Tibial artery (tissue), 4 donors: ENCODE measurements at regions not wholly inside any gene's neighbourhood (a gene's known extent, or its start where the extent isn't known, plus 50 kb on each side); places are given as distances from the start of the nearest gene placed in this dataset.

ENCODE experiments used
- DNase-seq, 2 donors: peaks; one replicate each; pipeline ENCODE4 v3.0.0-alpha.2; 2019
- H3K27ac ChIP-seq, 2 donors: fragments of 200-600 bp; sonication (generic) in 1 of 2; 1 replicate in 1 of 2; 2 replicates in 1 of 2; pipeline ENCODE4 v1.5.1; 2018 to 2019; ENCODE audit warnings: mild to moderate bottlenecking in 1 of 2
- H3K27me3 ChIP-seq, 2 donors: fragments of 200-600 bp; sonication (generic) in 1 of 2; one replicate each; pipeline versions ENCODE4 v1.5.1 to v1.6.0; 2016 to 2019
- H3K36me3 ChIP-seq, 3 donors: fragments of 200-600 bp; sonication (generic) in 2 of 3; one replicate each; pipeline ENCODE4 v1.5.1; 2016 to 2019; ENCODE audit warnings: mild to moderate bottlenecking in 2 of 3
- H3K4me1 ChIP-seq, 4 donors: fragments of 200-600 bp; sonication (generic) in 2 of 4; 1 replicate in 3 of 4; 2 replicates in 1 of 4; pipeline ENCODE4 v1.5.1; 2016 to 2019
- H3K4me3 ChIP-seq, 2 donors: fragments of 200-600 bp; sonication (generic) in 1 of 2; 1 replicate in 1 of 2; 2 replicates in 1 of 2; pipeline ENCODE4 v1.5.1; 2018 to 2019; ENCODE audit warnings: mild to moderate bottlenecking in 2 of 2
- H3K9me3 ChIP-seq, 3 donors: fragments of 200-600 bp; sonication (generic) in 1 of 3; one replicate each; pipeline ENCODE4 v1.5.1; 2016 to 2019
- CTCF ChIP-seq, 2 experiments: fragments of 200-600 bp in 1 of 2; fragments of 450-650 bp in 1 of 2; IDR thresholded peaks; one replicate each; pipeline ENCODE4 v1.5.1; 2017 to 2019; ENCODE audit warnings: antibody characterized with exemption in 2 of 2, mild to moderate bottlenecking in 1 of 2, moderate library complexity in 1 of 2
- intact Hi-C: fragments of 100-400 bp; cut with DNase I; formaldehyde crosslinking; loops from one replicate; pipeline ENCODE4 v1.15.0; 2023; ENCODE audit warnings: low total_unique reads

- intact Hi-C loops = no loop called here
These were observed 68.1 kb upstream of the RBMS1 start for GRCh38 chr2:160561551-160562295.

GRCh38 chr2:160562730-160563129 lies 69.1 kb upstream of the RBMS1 start:
- Histone ChIP-seq H3K27ac (no peak overlapping the region), H3K4me1 (peaks cover 0 to 19% (median 1%) of the 10 kb centered on the region in 4 donors), H3K27me3 (no peaks in the 10 kb centered on the region), H3K4me3 (no peak overlapping the region), H3K9me3 (no peaks in the 10 kb centered on the region), H3K36me3 (no peaks in the 10 kb centered on the region)
- TF ChIP-seq CTCF (IDR thresholded peaks at IDR 0.05) = no peak
- DNase-seq = no peak
- intact Hi-C loops = no loop called here

More at GRCh38 chr2:160561551-160562295, 68.1 kb upstream of the RBMS1 start:
- Histone ChIP-seq H3K27me3 (no peaks in the 10 kb centered on the region), H3K9me3 (no peaks in the 10 kb centered on the region), H3K4me3 (no peak overlapping the region), H3K36me3 (no peaks in the 10 kb centered on the region), H3K27ac (peak overlapping the region in 1 of 2 donors; percentile 8), H3K4me1 (peaks cover 0 to 19% (median 1%) of the 10 kb centered on the region in 4 donors)
- no peak for TF ChIP-seq CTCF (IDR thresholded peaks at IDR 0.05)
- DNase-seq = no peak

- no peak overlapping the region for H3K4me3 ChIP-seq
- no peaks in the 10 kb centered on the region for H3K27me3 ChIP-seq
- no peaks in the 10 kb centered on the region for H3K36me3 ChIP-seq
- no peak for DNase-seq
- intact Hi-C loops = no loop called here
- H3K4me1 ChIP-seq = peaks cover 0 to 19% (median 1%) of the 10 kb centered on the region in 4 donors
- no peak for TF ChIP-seq CTCF (IDR thresholded peaks at IDR 0.05)
- H3K27ac ChIP-seq = no peak overlapping the region
- no peaks in the 10 kb centered on the region for H3K9me3 ChIP-seq
These were observed 71.0 kb upstream of the RBMS1 start for GRCh38 chr2:160564591-160564990.

- H3K27ac ChIP-seq = no peak overlapping the region
- no peaks in the 10 kb centered on the region for H3K9me3 ChIP-seq
- intact Hi-C loops = no loop called here
- DNase-seq = no peak
- no peak overlapping the region for H3K4me3 ChIP-seq
- H3K4me1 ChIP-seq = peaks cover 0 to 19% (median 1%) of the 10 kb centered on the region in 4 donors
- no peak for TF ChIP-seq CTCF (IDR thresholded peaks at IDR 0.05)
- H3K27me3 ChIP-seq = no peaks in the 10 kb centered on the region
- H3K36me3 ChIP-seq = no peaks in the 10 kb centered on the region
These were observed 71.7 kb upstream of the RBMS1 start for GRCh38 chr2:160565099-160565845.

- Histone ChIP-seq H3K9me3 (no peaks in the 10 kb centered on the region), H3K27me3 (no peaks in the 10 kb centered on the region), H3K4me3 (no peak overlapping the region), H3K36me3 (no peaks in the 10 kb centered on the region), H3K4me1 (peaks cover 0 to 16% (median under 1%) of the 10 kb centered on the region in 4 donors), H3K27ac (no peak overlapping the region)
- no peak for DNase-seq
- TF ChIP-seq CTCF (IDR thresholded peaks at IDR 0.05) = peak in 1 of 2 experiments; percentile 14
- intact Hi-C loops = no loop called here
These were observed 73.1 kb upstream of the RBMS1 start for GRCh38 chr2:160566717-160567116.
